HEK293 (cell line): ENCODE measurements at regions not wholly inside any gene's neighbourhood (a gene's known extent, or its start where the extent isn't known, plus 50 kb on each side); places are given as distances from the start of the nearest gene placed in this dataset.
"Not testable (repeated sequence)": the region's sequence is repeated elsewhere in the genome, so short reads cannot be mapped to it uniquely, and the experiment has no call there.

ENCODE experiments used
- TF ChIP-seq, protein P1 (sequence below): fragments of 450-650 bp; formaldehyde crosslinking; IDR thresholded peaks from 2 replicates; pipeline ENCODE4 v1.5.1; 2016; ENCODE audit warnings: missing biosample characterization, missing genetic modification characterization
- TF ChIP-seq, protein P2 (sequence below): fragments of 450-650 bp; formaldehyde crosslinking; IDR thresholded peaks from 2 replicates; pipeline ENCODE4 v1.5.1; 2016; ENCODE audit warnings: missing biosample characterization, missing genetic modification characterization

DNA sequence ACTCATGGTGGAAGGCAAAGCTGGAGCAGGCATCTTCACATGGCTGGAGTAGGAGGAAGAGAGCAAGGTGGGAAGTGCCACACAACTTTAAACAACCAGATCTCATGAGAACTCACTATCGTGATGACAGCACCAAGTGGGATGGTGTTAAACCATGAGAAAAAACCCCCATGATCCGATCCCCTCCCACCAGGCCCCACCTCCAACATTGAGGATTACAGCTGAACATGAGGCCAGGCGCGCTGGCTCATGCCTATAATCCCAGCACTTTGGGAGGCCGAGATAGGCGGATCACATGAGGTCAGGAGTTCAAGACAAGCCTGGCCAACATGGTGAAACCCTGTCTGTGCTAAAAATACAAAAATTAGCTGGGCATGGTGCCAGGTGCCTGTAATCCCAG, 66.5 kb upstream of the CAPZB start:
- TF ChIP-seq, protein P1, sequence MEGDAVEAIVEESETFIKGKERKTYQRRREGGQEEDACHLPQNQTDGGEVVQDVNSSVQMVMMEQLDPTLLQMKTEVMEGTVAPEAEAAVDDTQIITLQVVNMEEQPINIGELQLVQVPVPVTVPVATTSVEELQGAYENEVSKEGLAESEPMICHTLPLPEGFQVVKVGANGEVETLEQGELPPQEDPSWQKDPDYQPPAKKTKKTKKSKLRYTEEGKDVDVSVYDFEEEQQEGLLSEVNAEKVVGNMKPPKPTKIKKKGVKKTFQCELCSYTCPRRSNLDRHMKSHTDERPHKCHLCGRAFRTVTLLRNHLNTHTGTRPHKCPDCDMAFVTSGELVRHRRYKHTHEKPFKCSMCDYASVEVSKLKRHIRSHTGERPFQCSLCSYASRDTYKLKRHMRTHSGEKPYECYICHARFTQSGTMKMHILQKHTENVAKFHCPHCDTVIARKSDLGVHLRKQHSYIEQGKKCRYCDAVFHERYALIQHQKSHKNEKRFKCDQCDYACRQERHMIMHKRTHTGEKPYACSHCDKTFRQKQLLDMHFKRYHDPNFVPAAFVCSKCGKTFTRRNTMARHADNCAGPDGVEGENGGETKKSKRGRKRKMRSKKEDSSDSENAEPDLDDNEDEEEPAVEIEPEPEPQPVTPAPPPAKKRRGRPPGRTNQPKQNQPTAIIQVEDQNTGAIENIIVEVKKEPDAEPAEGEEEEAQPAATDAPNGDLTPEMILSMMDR (tag by site-specific recombination), result not testable (repeated sequence)
- TF ChIP-seq, protein P2, sequence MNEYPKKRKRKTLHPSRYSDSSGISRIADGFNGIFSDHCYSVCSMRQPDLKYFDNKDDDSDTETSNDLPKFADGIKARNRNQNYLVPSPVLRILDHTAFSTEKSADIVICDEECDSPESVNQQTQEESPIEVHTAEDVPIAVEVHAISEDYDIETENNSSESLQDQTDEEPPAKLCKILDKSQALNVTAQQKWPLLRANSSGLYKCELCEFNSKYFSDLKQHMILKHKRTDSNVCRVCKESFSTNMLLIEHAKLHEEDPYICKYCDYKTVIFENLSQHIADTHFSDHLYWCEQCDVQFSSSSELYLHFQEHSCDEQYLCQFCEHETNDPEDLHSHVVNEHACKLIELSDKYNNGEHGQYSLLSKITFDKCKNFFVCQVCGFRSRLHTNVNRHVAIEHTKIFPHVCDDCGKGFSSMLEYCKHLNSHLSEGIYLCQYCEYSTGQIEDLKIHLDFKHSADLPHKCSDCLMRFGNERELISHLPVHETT (tag by site-specific recombination), result not testable (repeated sequence)
